Stomach smooth muscle (tissue), 2 donors: ENCODE measurements at regions not wholly inside any gene's neighbourhood (a gene's known extent, or its start where the extent isn't known, plus 50 kb on each side); places are given as distances from the start of the nearest gene placed in this dataset.

Experiments
- H3K27ac ChIP-seq: one replicate; pipeline ENCODE4 v1.7.0; 2013; ENCODE audit warnings: mild to moderate bottlenecking, low read length, inconsistent platforms
- H3K27me3 ChIP-seq, 2 donors: one replicate each; pipeline ENCODE4 v1.7.0; 2013; ENCODE audit warnings: low read length in 2 of 2; ENCODE audit not compliant: insufficient read depth in 2 of 2, control insufficient read depth in 1 of 2
- H3K36me3 ChIP-seq, 2 donors: one replicate each; pipeline ENCODE4 v1.7.0; 2013; ENCODE audit warnings: low read length in 2 of 2; ENCODE audit not compliant: control insufficient read depth in 2 of 2, insufficient read depth in 2 of 2
- H3K4me1 ChIP-seq: one replicate; pipeline ENCODE4 v1.7.0; 2013; ENCODE audit warnings: low read length; ENCODE audit not compliant: control insufficient read depth, insufficient read depth
- H3K4me3 ChIP-seq, 2 donors: one replicate each; pipeline ENCODE4 v1.7.0; 2013; ENCODE audit warnings: low read length in 2 of 2
- H3K9ac ChIP-seq, 2 donors: one replicate each; pipeline ENCODE4 v1.7.0; 2013; ENCODE audit warnings: low read length in 2 of 2, mild to moderate bottlenecking in 1 of 2
- H3K9me3 ChIP-seq, 2 donors: one replicate each; pipeline ENCODE4 v1.7.0; 2013; ENCODE audit warnings: low read length in 2 of 2; ENCODE audit not compliant: control insufficient read depth in 2 of 2
- donor health status: healthy.
- donor health status: Pancreatic carcinoma.

- H3K9ac ChIP-seq, result no peak overlapping the region
- no peaks in the 10 kb centered on the region for H3K27me3 ChIP-seq
- H3K9me3 ChIP-seq, result no peaks in the 10 kb centered on the region
- H3K4me3 ChIP-seq, result no peak overlapping the region
- no peaks in the 10 kb centered on the region for H3K36me3 ChIP-seq
- H3K4me1 ChIP-seq, result peaks cover 11% of the 10 kb centered on the region
- H3K27ac ChIP-seq, result no peak overlapping the region
Observed at GRCh38 chr6:82015043-82015442, 232.5 kb downstream of the IBTK start.

- H3K27me3 ChIP-seq, result no peaks in the 10 kb centered on the region
- H3K4me1 ChIP-seq, result peaks cover 11% of the 10 kb centered on the region
- no peak overlapping the region for H3K27ac ChIP-seq
- peaks cover 0 to 3% of the 10 kb centered on the region in 2 donors for H3K9me3 ChIP-seq
- H3K4me3 ChIP-seq, result no peak overlapping the region
- no peaks in the 10 kb centered on the region for H3K36me3 ChIP-seq
- no peak overlapping the region for H3K9ac ChIP-seq
Observed at GRCh38 chr6:82013561-82014530, 233.7 kb downstream of the IBTK start.

- Histone ChIP-seq H3K9ac (no peak overlapping the region), H3K27ac (no peak overlapping the region), H3K9me3 (peaks cover 0 to 3% of the 10 kb centered on the region in 2 donors), H3K4me1 (no peaks in the 10 kb centered on the region), H3K4me3 (no peak overlapping the region), H3K27me3 (no peaks in the 10 kb centered on the region), H3K36me3 (no peaks in the 10 kb centered on the region)
Observed at GRCh38 chr6:82006027-82006738, 241.4 kb downstream of the IBTK start.

GRCh38 chr6:82000551-82000950 lies 247.0 kb downstream of the IBTK start:
- Histone ChIP-seq H3K9me3 (no peaks in the 10 kb centered on the region), H3K9ac (no peak overlapping the region), H3K4me1 (no peaks in the 10 kb centered on the region), H3K27ac (no peak overlapping the region), H3K36me3 (no peaks in the 10 kb centered on the region), H3K4me3 (no peak overlapping the region), H3K27me3 (no peaks in the 10 kb centered on the region)

- H3K9me3 ChIP-seq, result no peaks in the 10 kb centered on the region
Observed at GRCh38 chr6:81999826-82000225, 247.3 kb upstream of the TENT5A start.

GRCh38 chr6:81999270-81999669 lies 246.8 kb upstream of the TENT5A start:
- Histone ChIP-seq H3K27me3 (no peaks in the 10 kb centered on the region), H3K4me1 (no peaks in the 10 kb centered on the region), H3K9ac (no peak overlapping the region), H3K27ac (no peak overlapping the region), H3K4me3 (no peak overlapping the region), H3K9me3 (no peaks in the 10 kb centered on the region), H3K36me3 (no peaks in the 10 kb centered on the region)

More at GRCh38 chr6:81999826-82000225, 247.3 kb upstream of the TENT5A start:
- H3K4me1 ChIP-seq, result no peaks in the 10 kb centered on the region
- H3K4me3 ChIP-seq, result no peak overlapping the region
- no peak overlapping the region for H3K9ac ChIP-seq
- H3K27ac ChIP-seq, result no peak overlapping the region
- no peaks in the 10 kb centered on the region for H3K36me3 ChIP-seq
- H3K27me3 ChIP-seq, result no peaks in the 10 kb centered on the region

GRCh38 chr6:81998432-81998831 lies 246.0 kb upstream of the TENT5A start:
- Histone ChIP-seq H3K27ac (no peak overlapping the region), H3K9ac (no peak overlapping the region), H3K27me3 (no peaks in the 10 kb centered on the region), H3K36me3 (no peaks in the 10 kb centered on the region), H3K4me1 (no peaks in the 10 kb centered on the region), H3K9me3 (no peaks in the 10 kb centered on the region), H3K4me3 (no peak overlapping the region)

- Histone ChIP-seq H3K4me3 (peak overlapping the region in 1 of 2 donors; percentile 10), H3K4me1 (no peaks in the 10 kb centered on the region), H3K36me3 (no peaks in the 10 kb centered on the region), H3K9ac (peak overlapping the region in 1 of 2 donors; percentile 18), H3K27me3 (no peaks in the 10 kb centered on the region), H3K27ac (no peak overlapping the region), H3K9me3 (no peaks in the 10 kb centered on the region)
Observed at GRCh38 chr6:81997090-81997926, 244.8 kb upstream of the TENT5A start.

GRCh38 chr6:81996414-81996813 lies 243.9 kb upstream of the TENT5A start:
- H3K9me3 ChIP-seq, result no peaks in the 10 kb centered on the region
- H3K9ac ChIP-seq, result no peak overlapping the region
- H3K4me1 ChIP-seq, result no peaks in the 10 kb centered on the region
- no peak overlapping the region for H3K27ac ChIP-seq
- H3K36me3 ChIP-seq, result no peaks in the 10 kb centered on the region
- H3K4me3 ChIP-seq, result no peak overlapping the region
- H3K27me3 ChIP-seq, result no peaks in the 10 kb centered on the region

GRCh38 chr6:81995548-81996289 lies 243.2 kb upstream of the TENT5A start:
- no peaks in the 10 kb centered on the region for H3K4me1 ChIP-seq
- no peaks in the 10 kb centered on the region for H3K9me3 ChIP-seq
- H3K9ac ChIP-seq, result no peak overlapping the region
- H3K4me3 ChIP-seq, result no peak overlapping the region
- H3K27me3 ChIP-seq, result no peaks in the 10 kb centered on the region
- no peaks in the 10 kb centered on the region for H3K36me3 ChIP-seq
- no peak overlapping the region for H3K27ac ChIP-seq
